DMS153 treated with DMSO at 0.1 percent for 48 hours (cell line): ENCODE measurements at regions not wholly inside any gene's neighbourhood (a gene's known extent, or its start where the extent isn't known, plus 50 kb on each side); places are given as distances from the start of the nearest gene placed in this dataset.

Source experiments
- DNase-seq: peaks from one replicate; lab custom pipeline; 2025; ENCODE audit not compliant: unreplicated experiment; lab: John Stamatoyannopoulos, UW

DNA sequence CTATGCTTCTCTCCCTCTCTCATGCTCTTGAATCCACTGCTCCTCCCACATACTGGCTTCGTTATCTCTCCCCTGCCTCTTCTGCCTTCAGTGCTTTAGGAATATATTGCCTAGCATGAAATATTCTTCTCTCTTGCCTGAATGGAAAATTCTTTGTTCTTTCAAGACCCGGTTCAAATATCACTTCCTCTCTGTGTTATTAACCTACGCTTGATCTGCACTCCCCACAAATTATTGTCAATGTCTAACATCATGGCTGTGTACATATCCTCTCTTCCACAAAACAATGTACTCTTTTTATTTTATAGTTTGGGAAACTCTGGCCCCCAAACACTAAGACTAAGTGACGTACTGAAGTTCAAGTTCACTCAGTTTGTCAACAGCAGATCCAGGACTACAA lies 211.0 kb downstream of the SEC61B start:
- DNase-seq, result no peak

DNA sequence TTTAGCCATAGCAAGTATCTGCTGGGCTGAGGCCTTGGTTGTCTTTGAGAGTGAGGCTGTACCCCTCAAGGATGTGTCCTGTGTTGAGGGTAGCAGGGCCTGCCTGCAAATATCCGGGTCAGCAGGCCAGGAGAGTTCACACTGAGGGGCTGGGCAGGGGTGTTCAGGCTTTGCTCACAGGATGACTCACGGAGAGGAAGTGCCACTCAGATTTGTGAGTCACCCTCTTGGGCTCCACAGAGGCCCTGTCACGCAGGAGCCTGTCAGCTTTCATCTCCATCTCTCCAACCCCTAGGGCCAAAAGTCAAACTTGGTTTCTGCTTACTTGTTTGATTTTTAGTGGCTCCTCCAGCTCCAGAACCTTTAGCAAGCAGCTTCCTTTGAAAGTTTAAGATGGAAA lies 211.5 kb downstream of the SEC61B start:
- DNase-seq, result no peak

DNA sequence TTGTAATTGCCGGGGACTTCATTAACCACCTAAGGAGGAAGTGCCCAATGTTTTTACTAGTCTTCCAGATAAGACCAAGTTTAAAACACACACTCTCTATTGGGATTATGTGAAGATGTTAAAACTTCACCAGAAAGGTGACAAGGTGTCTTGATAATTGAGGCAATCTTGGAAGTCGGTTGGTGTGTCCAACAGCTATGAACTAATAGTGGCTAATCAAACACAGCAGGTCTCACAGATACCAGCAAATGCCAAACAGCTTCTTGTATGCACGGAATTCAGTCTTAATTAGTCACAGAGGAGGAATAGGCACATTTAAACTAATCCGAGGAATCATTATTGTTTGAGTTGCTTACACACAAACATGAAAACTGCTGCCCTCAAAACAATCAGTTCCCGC lies 214.5 kb downstream of the SEC61B start:
- DNase-seq, result no peak

DNA sequence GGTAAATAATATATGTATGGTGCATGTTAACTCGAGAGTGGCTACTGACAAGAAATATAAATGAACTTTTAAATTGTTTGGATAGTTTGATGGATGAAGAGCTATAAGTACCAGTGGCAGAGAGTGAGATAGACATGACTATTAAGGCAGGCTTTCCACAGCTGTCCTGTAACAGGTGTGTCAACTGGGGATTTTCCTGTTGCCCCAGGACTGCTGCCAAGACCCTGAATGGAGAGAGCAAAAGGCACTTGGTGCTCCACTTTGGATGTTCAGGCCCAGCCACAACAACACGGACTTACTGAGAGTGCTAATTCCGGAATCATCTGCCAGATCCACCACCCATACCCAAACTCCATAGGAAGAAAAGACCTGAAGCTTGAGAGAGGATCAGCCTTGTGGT lies 215.1 kb downstream of the SEC61B start:
- no peak for DNase-seq

DNA sequence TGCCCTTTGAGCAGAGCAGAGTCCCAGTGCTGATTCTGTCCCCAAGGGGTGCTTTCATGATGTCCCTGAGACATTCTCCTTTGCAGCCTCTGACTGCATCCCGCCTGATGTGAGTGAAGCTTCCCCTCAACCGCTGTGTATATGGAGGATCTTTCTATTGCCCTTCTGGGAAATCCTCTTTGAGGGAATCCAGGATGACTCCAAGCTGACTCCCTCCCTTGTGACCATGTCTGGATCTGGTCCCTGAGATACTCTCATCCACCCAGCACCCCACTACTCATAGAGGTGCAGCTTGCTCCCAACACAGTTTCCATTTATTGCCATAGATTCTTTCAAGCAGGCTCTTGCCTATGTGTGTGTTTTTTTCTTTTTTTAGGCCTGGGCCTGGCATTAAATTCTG lies 216.5 kb downstream of the SEC61B start:
- no peak for DNase-seq

DNA sequence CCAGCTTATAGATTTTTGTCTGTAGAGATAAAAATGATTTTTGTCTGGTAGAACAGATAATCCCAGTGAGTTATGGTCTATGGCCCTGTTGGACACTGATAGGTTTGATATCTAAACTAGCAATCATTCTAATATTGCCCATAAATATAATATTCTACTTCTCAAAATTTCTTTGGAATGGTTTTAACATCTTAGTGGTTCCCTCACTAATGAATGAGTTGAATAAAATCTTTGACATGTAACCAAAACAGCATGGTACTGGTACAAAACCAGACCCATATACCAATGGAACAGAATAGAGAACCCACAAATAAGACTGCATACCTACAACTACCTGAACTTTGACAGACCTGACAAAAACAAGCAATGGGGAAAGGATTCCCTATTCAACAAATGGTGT lies 219.7 kb downstream of the SEC61B start:
- DNase-seq, result no peak

DNA sequence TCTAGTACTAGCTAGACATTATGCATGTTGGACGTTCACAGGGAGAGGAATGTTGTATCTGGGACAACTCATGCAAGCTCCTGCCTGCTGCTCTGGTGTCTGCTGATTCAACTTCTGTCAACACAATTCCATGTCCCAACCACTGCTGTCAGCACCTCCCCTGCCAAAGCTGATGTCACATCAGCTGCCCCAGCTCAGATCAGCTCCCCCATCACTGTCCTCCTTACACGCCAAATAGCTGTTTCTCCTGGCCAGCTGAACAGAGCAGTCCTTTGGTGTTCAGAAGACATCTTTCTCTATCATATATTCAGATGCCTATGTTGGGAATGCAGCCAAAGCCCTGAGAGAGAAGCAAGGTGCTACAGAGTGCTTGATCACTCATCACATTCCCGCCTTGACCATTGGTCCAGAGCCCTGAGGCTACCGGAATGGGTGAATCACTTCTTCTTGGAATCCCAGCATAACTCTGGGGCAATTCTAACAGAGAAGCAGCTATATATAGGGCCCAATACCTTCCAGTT lies 223.3 kb downstream of the SEC61B start:
- DNase-seq, result no peak

DNA sequence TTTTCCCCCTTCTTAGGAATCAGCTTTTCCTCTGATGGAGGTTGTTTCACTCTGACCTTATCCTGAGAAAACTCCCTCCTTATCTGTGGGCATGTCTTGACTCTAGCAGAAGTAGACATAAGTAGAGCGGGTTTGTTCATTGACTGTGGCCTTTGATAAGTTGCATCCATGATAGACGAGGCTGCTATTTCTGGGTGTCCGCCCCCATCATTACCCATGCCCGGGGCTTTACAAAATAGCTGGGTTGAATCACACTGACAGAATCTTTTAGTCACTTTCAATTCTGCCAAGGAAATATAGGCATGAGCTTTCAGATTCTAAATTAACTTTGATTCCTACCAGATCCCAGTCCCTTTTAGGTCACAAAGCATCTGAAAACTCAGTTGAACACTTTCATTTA lies 223.8 kb downstream of the SEC61B start:
- DNase-seq, result no peak

DNA sequence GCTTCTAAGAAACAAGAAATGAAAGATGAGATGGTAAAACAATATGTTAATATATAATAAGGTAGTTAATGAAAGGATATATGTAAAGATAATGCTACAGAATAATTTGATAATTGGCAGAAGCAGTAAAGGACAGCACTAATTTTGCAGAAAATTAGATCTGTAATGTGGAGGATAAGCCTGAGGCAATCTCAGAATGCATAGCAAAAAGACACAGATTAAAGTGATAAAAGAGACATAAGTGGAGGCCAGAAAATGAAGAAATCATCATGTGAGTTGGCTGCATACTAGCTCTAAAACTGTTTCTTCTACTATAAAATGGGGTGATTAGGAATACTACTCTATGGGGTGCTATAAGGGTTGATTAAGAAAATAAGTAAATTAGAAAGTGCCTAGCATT lies 225.9 kb downstream of the SEC61B start:
- no peak for DNase-seq

DNA sequence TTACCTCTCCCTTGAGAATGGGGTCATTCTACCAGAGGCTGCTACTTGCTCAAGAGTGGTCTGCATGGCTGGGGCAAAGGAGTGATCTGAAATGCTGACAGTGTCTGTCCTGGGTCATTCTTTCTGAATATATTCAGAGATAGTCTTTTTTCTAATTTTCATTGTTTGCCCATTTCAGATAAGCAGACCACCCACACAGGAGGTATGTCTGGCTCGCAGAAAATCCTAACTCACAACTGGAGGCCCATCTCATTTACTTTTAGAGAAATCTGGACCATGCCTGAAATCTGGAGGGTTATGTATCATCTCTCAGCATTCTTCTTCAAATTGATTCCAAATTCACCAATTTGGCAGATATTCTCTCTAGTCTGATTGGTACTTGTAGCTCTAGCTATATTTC lies 227.6 kb downstream of the SEC61B start:
- no peak for DNase-seq

DNA sequence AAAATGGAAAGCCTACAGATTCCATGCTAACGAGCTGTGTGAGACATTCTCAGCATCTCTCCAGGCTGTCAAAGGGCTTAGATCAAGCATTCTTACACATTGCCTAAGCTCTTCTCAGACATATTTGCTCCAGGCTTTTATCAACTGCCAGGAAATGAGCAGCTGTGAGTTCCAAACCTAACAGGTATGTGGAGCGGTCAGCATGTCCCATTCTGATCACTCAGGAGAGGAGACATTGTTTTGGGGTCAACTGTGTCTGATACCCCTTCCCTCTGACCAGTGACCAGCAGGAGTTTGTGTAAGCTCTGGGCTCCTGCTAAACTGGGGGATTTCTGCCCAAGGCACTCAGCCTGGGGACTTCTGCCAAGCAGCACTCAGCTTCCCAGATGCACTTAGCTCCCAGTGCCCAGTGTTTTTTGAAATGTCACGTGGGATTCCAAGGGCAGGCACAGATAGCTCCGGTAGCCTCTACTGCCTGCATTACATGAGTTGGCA lies 229.1 kb downstream of the SEC61B start:
- no peak for DNase-seq

DNA sequence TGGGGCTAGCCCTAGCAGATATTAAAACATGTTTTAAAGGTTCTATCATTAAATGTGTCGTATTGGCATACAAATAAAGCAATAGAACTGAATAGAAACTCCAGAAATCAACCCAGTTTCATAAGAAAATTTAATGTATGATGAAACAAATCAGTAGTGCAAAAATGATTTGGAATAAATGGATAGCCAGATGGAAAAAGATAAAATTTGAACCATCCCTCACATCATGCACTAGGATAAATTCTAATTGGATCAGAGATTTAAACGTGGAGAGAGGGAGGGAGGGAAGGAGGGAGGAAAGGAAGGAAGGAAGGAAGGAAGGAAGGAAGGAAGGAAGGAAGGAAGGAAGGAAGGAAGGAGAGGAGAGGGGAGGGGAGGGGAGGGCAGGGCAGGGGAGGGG lies 235.3 kb downstream of the SEC61B start:
- DNase-seq, result no peak

DNA sequence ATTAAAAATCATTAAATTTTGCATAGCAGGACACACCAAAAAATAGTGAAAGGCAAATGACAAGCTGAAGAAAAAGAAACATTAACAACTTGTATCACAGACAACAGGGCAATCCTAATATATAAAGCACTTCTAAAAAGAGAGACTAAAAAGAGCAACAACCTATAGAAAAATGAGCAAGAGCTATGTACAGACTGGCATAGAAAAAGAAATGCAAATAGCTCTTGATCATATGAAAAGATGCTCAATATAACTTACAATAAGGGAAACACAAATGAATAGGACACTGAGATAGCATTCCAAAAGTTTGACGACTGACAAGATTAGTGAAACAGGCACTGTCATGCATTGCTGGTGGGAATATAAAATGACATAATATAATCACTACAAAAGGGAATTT lies 235.9 kb downstream of the SEC61B start:
- no peak for DNase-seq

DNA sequence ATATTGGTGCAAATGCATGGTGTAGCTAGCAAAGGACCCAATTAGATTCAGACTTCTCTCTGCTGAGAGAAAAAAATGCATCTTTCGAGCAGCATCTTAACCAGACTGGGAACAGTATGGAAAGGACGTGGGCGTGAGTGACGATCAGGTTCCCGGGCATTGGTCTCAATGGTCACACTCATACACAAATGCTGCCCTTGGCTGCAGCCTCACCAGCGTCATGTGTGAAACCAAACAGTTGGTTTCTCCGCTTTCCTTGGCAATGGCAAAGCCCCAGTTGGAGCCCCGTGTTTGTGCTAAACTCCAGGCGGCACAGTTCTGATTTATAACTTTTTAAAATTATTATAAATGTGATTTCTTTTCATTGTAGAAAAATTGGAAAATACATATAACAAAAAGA lies 237.8 kb downstream of the SEC61B start:
- DNase-seq, result no peak

DNA sequence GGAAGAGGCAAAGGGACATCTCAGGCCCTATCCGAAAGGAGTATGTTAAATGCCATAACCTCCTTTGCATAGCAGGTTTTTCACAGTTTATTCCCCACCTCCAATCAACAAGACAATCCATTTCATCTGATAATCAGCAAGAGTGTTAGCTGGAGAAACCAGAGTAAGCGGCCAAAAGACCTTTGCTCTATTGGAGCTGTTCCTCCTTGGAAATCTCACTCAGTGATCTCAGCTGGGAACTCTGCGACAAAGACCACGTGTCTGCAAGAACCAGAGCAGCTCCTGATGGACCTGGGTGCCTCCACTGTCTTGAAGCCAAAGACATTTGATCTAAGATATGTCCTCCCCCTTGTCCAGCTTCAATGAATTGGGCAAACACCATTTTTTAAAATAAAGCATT lies 241.0 kb downstream of the SEC61B start:
- no peak for DNase-seq

DNA sequence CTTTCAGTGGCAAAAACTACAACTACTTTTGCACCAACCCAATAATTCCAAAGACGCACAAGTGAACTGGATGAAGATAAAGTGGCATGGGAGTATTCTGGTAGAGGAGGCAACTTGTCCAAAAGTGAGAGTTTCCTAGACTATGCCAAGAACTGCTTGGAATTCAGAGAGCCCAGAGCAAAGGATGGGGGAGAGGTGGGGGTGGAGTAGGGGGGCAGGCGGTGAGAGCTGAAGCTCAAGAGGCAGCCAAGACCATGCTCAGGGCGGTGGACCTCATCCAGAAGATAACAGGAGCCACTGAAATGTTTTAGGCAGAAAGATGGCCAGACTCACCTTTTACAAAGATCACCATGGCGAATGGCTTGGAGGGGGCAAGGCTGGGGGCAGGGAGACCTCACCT lies 242.5 kb downstream of the SEC61B start:
- no peak for DNase-seq

DNA sequence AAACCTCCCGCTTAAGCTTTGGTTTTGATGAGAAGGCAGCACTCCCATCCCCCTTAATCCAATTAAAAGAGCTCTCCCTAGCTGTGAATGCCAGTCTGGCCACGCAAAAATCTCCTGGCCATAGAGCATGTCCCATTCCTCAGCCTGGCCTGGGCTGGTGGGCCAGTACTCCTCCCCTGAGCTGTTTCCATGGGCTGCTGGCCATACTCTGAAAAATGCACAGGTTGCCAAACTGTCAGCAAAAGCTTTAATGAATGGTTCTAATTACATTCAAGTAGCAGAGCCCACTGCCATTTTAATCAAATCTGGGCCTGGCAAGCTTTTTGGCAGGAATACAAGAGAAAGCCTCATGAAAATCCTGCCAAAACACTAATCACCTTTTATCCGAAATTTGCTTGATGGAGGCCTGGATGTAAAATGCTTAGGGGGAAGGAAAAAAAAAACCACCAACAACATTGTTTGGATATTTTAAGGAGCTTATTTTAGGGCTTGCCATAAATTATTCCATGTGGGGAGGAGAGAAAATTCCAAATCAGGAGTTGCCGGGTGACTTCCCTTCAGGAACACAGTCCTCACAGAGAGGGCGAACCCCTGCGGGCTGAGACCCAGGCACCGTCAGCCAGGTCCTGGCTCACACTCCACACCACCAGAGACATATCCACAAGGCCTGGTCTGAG lies 243.3 kb downstream of the SEC61B start:
- DNase-seq, result no peak

DNA sequence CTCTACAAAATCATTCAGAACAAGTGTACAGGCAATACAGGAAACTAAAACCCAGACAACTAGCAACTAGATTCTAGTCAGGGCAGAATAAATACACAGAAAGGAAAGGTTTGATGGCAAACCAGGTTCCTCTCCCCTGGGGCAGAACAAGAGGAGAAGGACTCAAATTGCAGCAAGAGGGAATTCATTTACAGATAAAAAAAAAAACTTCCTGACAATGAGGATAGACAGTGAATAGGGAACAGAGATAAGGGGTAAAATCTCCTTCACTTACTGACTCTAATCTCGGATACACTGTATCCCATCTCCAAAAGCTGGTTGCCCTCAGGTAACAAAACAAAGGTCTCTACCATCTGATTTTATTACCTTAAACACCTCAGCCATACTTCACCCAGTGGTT lies 244.0 kb downstream of the SEC61B start:
- no peak for DNase-seq

DNA sequence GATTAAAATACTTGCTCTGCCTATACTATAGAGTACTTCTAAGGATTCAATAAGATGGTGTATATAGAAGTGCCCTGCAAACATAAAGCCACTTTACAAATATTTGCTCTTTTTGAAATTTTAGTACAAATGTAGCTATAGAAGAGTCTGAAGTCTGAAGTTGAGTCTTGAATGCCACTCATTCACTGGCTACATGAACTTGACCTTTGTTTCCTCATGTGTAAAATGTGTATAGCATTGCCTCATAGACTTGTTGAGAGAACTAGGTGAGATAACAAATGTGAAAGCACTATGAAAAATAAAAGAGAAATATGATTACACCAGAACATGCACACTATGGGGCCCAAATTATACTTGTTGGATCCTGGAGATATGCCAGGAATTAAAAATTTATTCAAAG lies 244.7 kb downstream of the SEC61B start:
- DNase-seq, result no peak

DNA sequence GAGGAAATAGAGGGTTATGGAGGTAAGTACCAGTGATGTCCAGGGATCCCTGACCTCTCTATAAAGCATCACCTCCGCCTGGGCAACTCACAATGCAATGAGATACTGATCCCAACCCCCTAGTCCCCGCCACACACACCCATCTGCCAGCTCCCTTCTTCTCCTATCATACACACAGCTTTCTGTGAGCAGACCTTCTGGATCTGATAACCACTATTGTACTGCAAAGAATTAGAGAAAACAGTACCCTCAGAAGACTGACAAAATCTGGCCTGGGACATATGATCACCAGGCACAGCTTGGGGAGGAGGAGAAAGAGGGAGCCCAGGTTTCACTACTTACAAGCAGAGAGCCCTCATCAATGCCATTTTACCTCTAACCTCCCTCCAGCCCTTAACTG lies 249.0 kb downstream of the SEC61B start:
- DNase-seq, result no peak

DNA sequence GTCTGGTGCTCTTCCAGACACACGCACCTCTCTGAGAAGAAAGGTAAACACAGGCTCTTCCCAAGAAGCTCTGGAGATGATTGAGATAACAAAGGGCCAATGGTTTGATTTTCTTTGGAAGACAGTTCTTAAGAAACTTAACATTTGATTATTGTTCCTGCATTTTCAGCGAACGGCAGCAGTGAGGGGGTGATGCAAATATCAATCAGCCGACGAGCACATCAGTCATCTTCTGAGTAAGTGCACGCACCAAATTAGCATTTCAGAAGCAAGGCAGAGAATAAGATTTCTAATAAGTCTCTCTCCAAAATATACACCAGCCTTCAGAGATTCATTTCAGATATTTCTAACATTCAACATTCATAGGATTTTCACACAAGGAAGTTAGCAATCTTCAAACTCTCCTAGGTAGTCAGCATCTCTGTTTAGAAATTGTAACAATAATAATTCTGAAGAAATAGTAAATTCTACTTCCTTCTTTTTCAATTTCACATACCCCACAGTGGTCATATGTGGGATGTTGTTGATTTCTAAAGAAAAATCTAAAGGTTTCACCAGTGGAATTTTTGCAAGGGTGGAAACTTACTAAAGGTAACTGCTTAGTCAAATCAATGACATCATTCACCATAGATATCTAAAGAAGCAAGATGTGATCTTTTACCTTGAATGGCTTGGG lies 250.3 kb downstream of the SEC61B start:
- DNase-seq, result no peak

DNA sequence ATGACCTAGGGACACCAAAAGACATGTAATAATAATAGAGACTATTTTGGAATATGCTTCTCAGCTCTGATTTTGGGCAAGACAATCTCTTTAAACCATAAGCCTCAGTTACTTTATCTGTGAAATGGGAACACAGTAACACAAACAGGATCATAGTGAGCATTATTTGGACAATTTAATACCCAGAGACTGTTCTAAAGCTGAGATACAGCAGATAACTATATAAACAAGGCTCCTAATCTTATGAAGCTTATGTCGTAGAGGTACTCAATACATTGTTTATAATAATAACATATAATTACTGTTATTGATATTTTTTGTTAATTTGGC lies 250.8 kb downstream of the SEC61B start:
- DNase-seq, result no peak

DNA sequence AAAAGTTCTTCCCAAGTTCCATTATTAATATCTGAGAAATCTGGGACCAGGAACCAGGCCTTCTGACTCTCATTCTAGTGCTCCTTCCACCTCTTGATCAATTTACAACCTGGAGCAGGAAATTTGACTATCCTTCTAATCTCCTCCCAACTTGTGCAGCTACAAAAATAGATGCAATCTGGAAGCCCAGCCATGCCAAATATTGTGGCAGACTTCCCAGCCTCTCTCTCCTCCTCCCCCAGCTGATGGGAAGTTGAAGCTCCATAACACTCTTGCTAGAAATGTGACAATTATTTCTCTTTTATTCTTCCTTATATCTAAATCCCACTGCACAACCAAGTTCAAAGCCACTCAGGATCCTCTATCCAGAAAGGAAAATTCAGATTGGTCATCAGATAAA lies 252.1 kb downstream of the SEC61B start:
- DNase-seq, result no peak
